Esophagus squamous epithelium (tissue), 5 donors: ENCODE measurements at regions not wholly inside any gene's neighbourhood (a gene's known extent, or its start where the extent isn't known, plus 50 kb on each side); places are given as distances from the start of the nearest gene placed in this dataset.

Source experiments
- DNase-seq: peaks from one replicate; lab custom pipeline; 2025; lab: John Stamatoyannopoulos, UW
- H3K27ac ChIP-seq, 4 donors: fragments of 200-600 bp; sonication (generic); one replicate each; pipeline ENCODE4 v1.5.1; 2016 to 2019; ENCODE audit warnings: mild to moderate bottlenecking in 1 of 4
- H3K27me3 ChIP-seq, 4 donors: fragments of 200-600 bp; sonication (generic); 1 replicate in 3 of 4; 2 replicates in 1 of 4; pipeline versions ENCODE4 v1.5.1 to v1.6.0; 2017 to 2021; ENCODE audit warnings: antibody characterized with exemption in 1 of 4
- H3K36me3 ChIP-seq, 3 donors: fragments of 200-600 bp; sonication (generic); one replicate each; pipeline ENCODE4 v1.5.1; 2016 to 2019
- H3K4me1 ChIP-seq, 3 donors: fragments of 200-600 bp; sonication (generic); one replicate each; pipeline ENCODE4 v1.5.1; 2017 to 2019
- H3K4me3 ChIP-seq, 4 donors: fragments of 200-600 bp; sonication (generic); 1 replicate in 3 of 4; 2 replicates in 1 of 4; pipeline ENCODE4 v1.5.1; 2016 to 2019; ENCODE audit warnings: mild to moderate bottlenecking in 2 of 4, moderate library complexity in 1 of 4
- H3K9me3 ChIP-seq, 3 donors: fragments of 200-600 bp; sonication (generic); one replicate each; pipeline ENCODE4 v1.5.1; 2016 to 2019
- CTCF ChIP-seq, 6 experiments: fragments of 450-650 bp in 4 of 6; fragments of 200-600 bp in 2 of 6; sonication (generic) in 2 of 6; IDR thresholded peaks; one replicate each; pipeline ENCODE4 v1.5.1; 2016 to 2019; ENCODE audit warnings: antibody characterized with exemption in 6 of 6, mild to moderate bottlenecking in 4 of 6, moderate library complexity in 4 of 6
- POLR2A ChIP-seq, 4 donors: fragments of 450-650 bp; IDR thresholded peaks; one replicate each; pipeline ENCODE4 v1.6.1; 2017; ENCODE audit warnings: antibody characterized with exemption in 4 of 4, mild to moderate bottlenecking in 4 of 4, moderate library complexity in 3 of 4
- WGBS, 2 donors: methylation state at CpG; one replicate each; pipeline ENCODE4 v1.1.5; 2018; 5-methylcytosine and 5-hydroxymethylcytosine counted together
- intact Hi-C: fragments of 100-400 bp; cut with DNase I; formaldehyde crosslinking; loops from one replicate; pipeline ENCODE4 v1.15.0; 2022
- donor health status: DM: yes; HTN: yes; CAD: no.

- TF ChIP-seq POLR2A (IDR thresholded peaks at IDR 0.05) (no peak), CTCF (IDR thresholded peaks at IDR 0.05) (no peak)
- Histone ChIP-seq H3K36me3 (no peaks in the 10 kb centered on the region), H3K4me1 (peaks cover 4 to 43% (median 13%) of the 10 kb centered on the region in 3 donors), H3K27me3 (no peaks in the 10 kb centered on the region), H3K9me3 (no peaks in the 10 kb centered on the region), H3K4me3 (no peak overlapping the region), H3K27ac (no peak overlapping the region)
- intact Hi-C loops = no loop called here
- WGBS, 2 donors = 93 to 100% methylated on average over 1 to 2 of the region's 2 CpGs
- no peak for DNase-seq
Measured at GRCh38 chr6:25217302-25217701, 61.9 kb upstream of the CARMIL1 start.

GRCh38 chr6:25217829-25218228 lies 61.3 kb upstream of the CARMIL1 start:
- intact Hi-C loops = no loop called here
- WGBS, 2 donors = 69 to 91% methylated on average over 3 of the region's 3 CpGs
- TF ChIP-seq POLR2A (IDR thresholded peaks at IDR 0.05) = no peak
- no peak for TF ChIP-seq CTCF (IDR thresholded peaks at IDR 0.05)

GRCh38 chr6:25218346-25218745 lies 60.8 kb upstream of the CARMIL1 start:
- intact Hi-C loops = no loop called here
- 50 to 82% methylated on average over 4 to 10 of the region's 24 CpGs for WGBS, 2 donors
- peak overlapping the region in 2 of 4 donors; percentile 14 to 15 for H3K4me3 ChIP-seq
- H3K27me3 ChIP-seq = no peaks in the 10 kb centered on the region
- no peaks in the 10 kb centered on the region for H3K36me3 ChIP-seq
- no peak for DNase-seq
- H3K27ac ChIP-seq = peak overlapping the region in 2 of 4 donors; percentile 29 to 48
- no peaks in the 10 kb centered on the region for H3K9me3 ChIP-seq
- peaks cover 4 to 50% (median 17%) of the 10 kb centered on the region in 3 donors for H3K4me1 ChIP-seq
- TF ChIP-seq CTCF (IDR thresholded peaks at IDR 0.05) = no peak
- TF ChIP-seq POLR2A (IDR thresholded peaks at IDR 0.05) = no peak

More at GRCh38 chr6:25217829-25218228, 61.3 kb upstream of the CARMIL1 start:
- Histone ChIP-seq H3K27ac (peak overlapping the region in 1 of 4 donors; percentile 29), H3K4me1 (peaks cover 4 to 46% (median 13%) of the 10 kb centered on the region in 3 donors), H3K9me3 (no peaks in the 10 kb centered on the region), H3K36me3 (no peaks in the 10 kb centered on the region), H3K4me3 (no peak overlapping the region), H3K27me3 (no peaks in the 10 kb centered on the region)
- no peak for DNase-seq

- peak overlapping the region in 1 of 4 donors; percentile 48 for H3K27ac ChIP-seq
- DNase-seq = no peak
- H3K36me3 ChIP-seq = no peaks in the 10 kb centered on the region
- peaks cover 4 to 56% (median 17%) of the 10 kb centered on the region in 3 donors for H3K4me1 ChIP-seq
- WGBS, 2 donors = 0% methylated on average over 1 of the region's 1 CpG
- no peak for TF ChIP-seq CTCF (IDR thresholded peaks at IDR 0.05)
- no peak for TF ChIP-seq POLR2A (IDR thresholded peaks at IDR 0.05)
- no peak overlapping the region for H3K4me3 ChIP-seq
- H3K9me3 ChIP-seq = no peaks in the 10 kb centered on the region
- intact Hi-C loops = no loop called here
- H3K27me3 ChIP-seq = peaks cover 0 to 4% (median 0%) of the 10 kb centered on the region in 4 donors
Measured at GRCh38 chr6:25219216-25219916, 59.8 kb upstream of the CARMIL1 start.

GRCh38 chr6:25219917-25220278 lies 59.3 kb upstream of the CARMIL1 start:
- no peaks in the 10 kb centered on the region for H3K36me3 ChIP-seq
- intact Hi-C loops = no loop called here
- no peak for TF ChIP-seq POLR2A (IDR thresholded peaks at IDR 0.05)
- TF ChIP-seq CTCF (IDR thresholded peaks at IDR 0.05) = no peak
- H3K4me3 ChIP-seq = no peak overlapping the region
- DNase-seq = no peak
- 21 to 29% methylated on average over 2 of the region's 2 CpGs for WGBS, 2 donors
- H3K27ac ChIP-seq = no peak overlapping the region
- peaks cover 0 to 6% (median 0%) of the 10 kb centered on the region in 4 donors for H3K27me3 ChIP-seq
- peaks cover 4 to 56% (median 17%) of the 10 kb centered on the region in 3 donors for H3K4me1 ChIP-seq
- no peaks in the 10 kb centered on the region for H3K9me3 ChIP-seq
